Gastrocnemius medialis (tissue), 4 donors: ENCODE measurements at regions not wholly inside any gene's neighbourhood (a gene's known extent, or its start where the extent isn't known, plus 50 kb on each side); places are given as distances from the start of the nearest gene placed in this dataset.
"Not testable (repeated sequence)": the region's sequence is repeated elsewhere in the genome, so short reads cannot be mapped to it uniquely, and the experiment has no call there.

Experiments used
- ATAC-seq, 2 donors: fragments of 150-250 bp; one replicate each; pipeline ENCODE4 v1.9.1; 2016
- DNase-seq, 2 donors: peaks; one replicate each; pipeline ENCODE4 v3.0.0-alpha.2; 2019
- H3K27ac ChIP-seq, 4 donors: fragments of 200-600 bp; sonication (generic); 1 replicate in 1 of 4; 2 replicates in 3 of 4; pipeline ENCODE4 v1.5.1; 2016 to 2018; ENCODE audit warnings: mild to moderate bottlenecking in 2 of 4, moderate library complexity in 1 of 4
- H3K27me3 ChIP-seq, 3 donors: fragments of 200-600 bp; sonication (generic) in 2 of 3; 1 replicate in 1 of 3; 2 replicates in 2 of 3; pipeline versions ENCODE4 v1.5.1 to v1.6.0; 2016 to 2019; ENCODE audit warnings: mild to moderate bottlenecking in 1 of 3, moderate library complexity in 1 of 3
- H3K36me3 ChIP-seq, 2 donors: fragments of 200-600 bp; sonication (generic) in 1 of 2; one replicate each; pipeline ENCODE4 v1.5.1; 2017 to 2018
- H3K4me1 ChIP-seq, 2 donors: fragments of 200-600 bp; sonication (generic) in 1 of 2; one replicate each; pipeline ENCODE4 v1.5.1; 2016 to 2017; ENCODE audit warnings: mild to moderate bottlenecking in 2 of 2
- H3K4me3 ChIP-seq, 4 donors: fragments of 200-600 bp; sonication (generic) in 3 of 4; 1 replicate in 1 of 4; 2 replicates in 3 of 4; pipeline ENCODE4 v1.5.1; 2016 to 2019; ENCODE audit warnings: mild to moderate bottlenecking in 2 of 4
- H3K9me3 ChIP-seq, 3 donors: fragments of 200-600 bp; sonication (generic) in 2 of 3; 1 replicate in 1 of 3; 2 replicates in 2 of 3; pipeline ENCODE4 v1.5.1; 2016 to 2019
- POLR2A ChIP-seq, 2 donors: fragments of 450-650 bp; IDR thresholded peaks; one replicate each; pipeline ENCODE4 v1.6.1; 2017; ENCODE audit warnings: antibody characterized with exemption in 2 of 2, mild to moderate bottlenecking in 2 of 2, moderate library complexity in 2 of 2
- in situ Hi-C, 4 donors: fragments of 200-750 bp; cut with MboI; loops; one replicate each; pipeline versions ENCODE4 v1.15.0 to v1.8.0; 2017; ENCODE audit warnings: low sequenced_read_pairs in 4 of 4
- intact Hi-C: fragments of 100-400 bp; cut with DNase I; formaldehyde crosslinking; loops from one replicate; pipeline ENCODE4 v1.15.1; 2023; ENCODE audit warnings: low total_unique reads
- TF ChIP-seq, protein P1 (sequence below), 5 experiments: fragments of 450-650 bp in 3 of 5; fragments of 200-600 bp in 2 of 5; sonication (generic) in 2 of 5; IDR thresholded peaks in 4 of 5; conservative IDR thresholded peaks in 1 of 5; 1 replicate in 4 of 5; 2 replicates in 1 of 5; pipeline ENCODE4 v1.5.1; 2016 to 2019; ENCODE audit warnings: antibody characterized with exemption in 5 of 5, mild to moderate bottlenecking in 3 of 5, moderate library complexity in 3 of 5

DNA sequence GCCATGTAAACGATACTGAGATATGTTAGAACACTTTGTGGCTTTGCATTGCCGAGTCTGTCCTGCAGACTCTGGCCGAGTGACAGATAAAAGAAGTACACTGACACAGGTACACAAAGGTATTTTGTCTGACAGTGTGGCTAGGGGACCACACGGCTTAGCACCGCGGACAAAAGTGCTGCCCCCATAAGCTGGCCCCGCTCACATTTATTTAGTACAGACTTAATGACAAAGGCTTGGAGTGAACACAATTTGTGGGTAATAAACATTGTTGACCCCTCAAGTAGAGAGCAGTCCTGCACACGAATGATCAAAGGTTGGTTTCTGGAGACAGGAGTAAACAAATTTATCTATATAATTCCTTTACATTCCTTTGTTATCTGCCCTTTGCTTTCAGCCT, 976.8 kb downstream of the TRAM1L1 start:
- Histone ChIP-seq H3K9me3 (no peaks in the 10 kb centered on the region), H3K27me3 (no peaks in the 10 kb centered on the region), H3K4me1 (no peaks in the 10 kb centered on the region), H3K4me3 (no peak overlapping the region), H3K36me3 (no peaks in the 10 kb centered on the region), H3K27ac (no peak overlapping the region)
- no peak for TF ChIP-seq POLR2A (IDR thresholded peaks at IDR 0.05)
- TF ChIP-seq, protein P1, sequence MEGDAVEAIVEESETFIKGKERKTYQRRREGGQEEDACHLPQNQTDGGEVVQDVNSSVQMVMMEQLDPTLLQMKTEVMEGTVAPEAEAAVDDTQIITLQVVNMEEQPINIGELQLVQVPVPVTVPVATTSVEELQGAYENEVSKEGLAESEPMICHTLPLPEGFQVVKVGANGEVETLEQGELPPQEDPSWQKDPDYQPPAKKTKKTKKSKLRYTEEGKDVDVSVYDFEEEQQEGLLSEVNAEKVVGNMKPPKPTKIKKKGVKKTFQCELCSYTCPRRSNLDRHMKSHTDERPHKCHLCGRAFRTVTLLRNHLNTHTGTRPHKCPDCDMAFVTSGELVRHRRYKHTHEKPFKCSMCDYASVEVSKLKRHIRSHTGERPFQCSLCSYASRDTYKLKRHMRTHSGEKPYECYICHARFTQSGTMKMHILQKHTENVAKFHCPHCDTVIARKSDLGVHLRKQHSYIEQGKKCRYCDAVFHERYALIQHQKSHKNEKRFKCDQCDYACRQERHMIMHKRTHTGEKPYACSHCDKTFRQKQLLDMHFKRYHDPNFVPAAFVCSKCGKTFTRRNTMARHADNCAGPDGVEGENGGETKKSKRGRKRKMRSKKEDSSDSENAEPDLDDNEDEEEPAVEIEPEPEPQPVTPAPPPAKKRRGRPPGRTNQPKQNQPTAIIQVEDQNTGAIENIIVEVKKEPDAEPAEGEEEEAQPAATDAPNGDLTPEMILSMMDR (IDR thresholded peaks at IDR 0.05 in 4 of 5, conservative IDR thresholded peaks at IDR 0.05 in 1 of 5), result no peak
- intact Hi-C loops (no loop called here), in situ Hi-C loops (no loop called here)
- ATAC-seq (no peak), DNase-seq (no peak)

GRCh38 chr4:116101321-116101720, 984.1 kb downstream of the TRAM1L1 start:
- ATAC-seq, result no peak
- TF ChIP-seq, protein P1 (IDR thresholded peaks at IDR 0.05 in 4 of 5, conservative IDR thresholded peaks at IDR 0.05 in 1 of 5), result no peak
- no peak for TF ChIP-seq POLR2A (IDR thresholded peaks at IDR 0.05)
- in situ Hi-C loops (no loop called here), intact Hi-C loops (no loop called here)
- Histone ChIP-seq H3K36me3 (no peaks in the 10 kb centered on the region), H3K4me3 (no peak overlapping the region), H3K27me3 (no peaks in the 10 kb centered on the region), H3K4me1 (no peaks in the 10 kb centered on the region), H3K9me3 (no peaks in the 10 kb centered on the region), H3K27ac (no peak overlapping the region)
- no peak for DNase-seq

DNA sequence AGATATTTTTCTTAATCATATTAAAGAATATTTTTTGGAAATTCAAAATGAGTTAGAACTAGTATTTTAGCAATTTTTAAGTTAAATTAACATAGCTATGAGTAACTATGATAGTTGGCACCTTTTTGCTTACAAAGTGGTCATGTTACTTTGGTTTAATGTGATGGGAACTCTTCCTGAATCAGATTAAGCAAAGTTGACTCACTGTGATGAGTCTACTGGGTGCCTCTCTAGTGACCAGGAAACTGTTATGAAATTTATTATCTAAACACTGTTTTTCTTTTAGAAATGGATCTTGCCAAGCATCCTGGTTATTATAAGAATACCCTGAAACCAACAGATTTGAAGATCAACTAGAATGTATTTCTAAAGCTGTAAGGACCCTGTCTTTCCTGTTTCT, 985.8 kb downstream of the TRAM1L1 start:
- DNase-seq (no peak), ATAC-seq (no peak)
- H3K27ac ChIP-seq, result no peak overlapping the region
- H3K4me1 ChIP-seq, result no peaks in the 10 kb centered on the region
- H3K9me3 ChIP-seq, result no peaks in the 10 kb centered on the region
- H3K36me3 ChIP-seq, result no peaks in the 10 kb centered on the region
- intact Hi-C loops, result no loop called here
- H3K4me3 ChIP-seq, result no peak overlapping the region
- in situ Hi-C loops, result no loop called here
- H3K27me3 ChIP-seq, result no peaks in the 10 kb centered on the region
- no peak for TF ChIP-seq POLR2A (IDR thresholded peaks at IDR 0.05)
- TF ChIP-seq, protein P1 (IDR thresholded peaks at IDR 0.05 in 4 of 5, conservative IDR thresholded peaks at IDR 0.05 in 1 of 5), result no peak

GRCh38 chr4:116097353-116097752, 983.9 kb upstream of the NDST4 start:
- DNase-seq, H3K4me3 ChIP-seq, H3K9me3 ChIP-seq, H3K27ac ChIP-seq, intact Hi-C loops, ATAC-seq, in situ Hi-C loops, H3K27me3 ChIP-seq, H3K36me3 ChIP-seq, H3K4me1 ChIP-seq: not testable (repeated sequence)

DNA sequence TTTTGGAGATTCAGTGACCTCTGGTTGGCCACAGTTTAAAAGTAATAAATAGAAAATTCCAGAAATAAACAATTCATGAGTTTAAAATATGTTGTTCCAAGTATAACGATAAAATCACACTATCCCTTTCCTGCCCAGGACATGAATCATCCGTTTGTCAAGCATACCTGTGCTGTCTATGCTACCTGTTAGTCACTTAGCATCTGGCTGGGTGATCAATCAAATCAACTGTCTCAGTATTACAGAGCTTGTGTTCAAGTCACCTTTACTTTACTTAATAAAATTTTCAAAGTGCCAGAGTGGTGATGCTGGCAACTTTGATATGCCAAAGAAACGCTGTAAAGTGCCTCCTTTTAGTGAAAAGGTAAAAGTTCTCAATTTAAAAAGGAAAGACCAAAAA, 979.5 kb upstream of the NDST4 start:
- TF ChIP-seq POLR2A (IDR thresholded peaks at IDR 0.05), result no peak
- TF ChIP-seq, protein P1 (IDR thresholded peaks at IDR 0.05 in 4 of 5, conservative IDR thresholded peaks at IDR 0.05 in 1 of 5), result no peak
- no peaks in the 10 kb centered on the region for H3K36me3 ChIP-seq
- intact Hi-C loops (no loop called here), in situ Hi-C loops (no loop called here)
- no peaks in the 10 kb centered on the region for H3K27me3 ChIP-seq
- H3K4me1 ChIP-seq, result no peaks in the 10 kb centered on the region
- DNase-seq (no peak), ATAC-seq (no peak)
- H3K27ac ChIP-seq, result no peak overlapping the region
- no peak overlapping the region for H3K4me3 ChIP-seq
- no peaks in the 10 kb centered on the region for H3K9me3 ChIP-seq
